H7 (cell line): ENCODE measurements at regions not wholly inside any gene's neighbourhood (a gene's known extent, or its start where the extent isn't known, plus 50 kb on each side); places are given as distances from the start of the nearest gene placed in this dataset.
A peak's percentile ranks its signal among the peaks of the same experiment; 100 is the strongest.

ENCODE experiments used
- DNase-seq: peaks from one replicate; pipeline ENCODE4 v3.0.0; 2012
- H3K27me3 ChIP-seq: 2 replicates; pipeline ENCODE4 v1.6.0; 2011; ENCODE audit warnings: mild to moderate bottlenecking, low read length; ENCODE audit not compliant: control insufficient read depth, insufficient read depth
- H3K36me3 ChIP-seq: replicated peaks from 2 replicates; pipeline ENCODE4 v1.5.1; 2011; ENCODE audit warnings: low read length; ENCODE audit not compliant: control insufficient read depth, insufficient read depth
- H3K4me3 ChIP-seq: 2 replicates; pipeline ENCODE4 v1.5.1; 2011; ENCODE audit warnings: low read depth, mild to moderate bottlenecking, control low read depth, low read length, moderate library complexity; ENCODE audit not compliant: insufficient read depth

GRCh38 chr10:31171402-31172083 is 139.9 kb upstream of the ZNF438 start:
- Histone ChIP-seq H3K4me3 (no peak overlapping the region), H3K27me3 (no peaks in the 10 kb centered on the region), H3K36me3 (no peaks in the 10 kb centered on the region)
- DNase-seq: no peak

GRCh38 chr10:31172925-31173324 is 141.3 kb upstream of the ZNF438 start:
- Histone ChIP-seq H3K27me3 (no peaks in the 10 kb centered on the region), H3K36me3 (no peaks in the 10 kb centered on the region), H3K4me3 (no peak overlapping the region)
- DNase-seq: no peak

GRCh38 chr10:31173752-31174151 is 142.1 kb upstream of the ZNF438 start:
- Histone ChIP-seq H3K36me3 (no peaks in the 10 kb centered on the region), H3K4me3 (no peak overlapping the region), H3K27me3 (no peaks in the 10 kb centered on the region)
- DNase-seq: no peak

- Histone ChIP-seq H3K27me3 (no peaks in the 10 kb centered on the region), H3K4me3 (no peak overlapping the region), H3K36me3 (no peaks in the 10 kb centered on the region)
- no peak for DNase-seq
These were observed 139.8 kb upstream of the ZEB1 start for GRCh38 chr10:31179091-31179680.

GRCh38 chr10:31186225-31187000 is 132.6 kb upstream of the ZEB1 start:
- H3K27me3 ChIP-seq: no peaks in the 10 kb centered on the region
- peak; percentile 71 for DNase-seq
- no peak overlapping the region for H3K4me3 ChIP-seq
- no peaks in the 10 kb centered on the region for H3K36me3 ChIP-seq

- no peaks in the 10 kb centered on the region for H3K27me3 ChIP-seq
- DNase-seq: no peak
- no peak overlapping the region for H3K4me3 ChIP-seq
- no peaks in the 10 kb centered on the region for H3K36me3 ChIP-seq
These were observed 131.8 kb upstream of the ZEB1 start for GRCh38 chr10:31187182-31187581.

GRCh38 chr10:31187607-31188210 is 131.3 kb upstream of the ZEB1 start:
- H3K4me3 ChIP-seq: no peak overlapping the region
- no peak for DNase-seq
- no peaks in the 10 kb centered on the region for H3K27me3 ChIP-seq
- H3K36me3 ChIP-seq: no peaks in the 10 kb centered on the region

- Histone ChIP-seq H3K36me3 (no peaks in the 10 kb centered on the region), H3K4me3 (no peak overlapping the region), H3K27me3 (no peaks in the 10 kb centered on the region)
- DNase-seq: no peak
These were observed 130.1 kb upstream of the ZEB1 start for GRCh38 chr10:31188792-31189406.

- Histone ChIP-seq H3K27me3 (no peaks in the 10 kb centered on the region), H3K4me3 (no peak overlapping the region), H3K36me3 (no peaks in the 10 kb centered on the region)
- DNase-seq: no peak
These were observed 128.5 kb upstream of the ZEB1 start for GRCh38 chr10:31190488-31190887.

GRCh38 chr10:31192475-31192874 is 126.5 kb upstream of the ZEB1 start:
- no peak overlapping the region for H3K4me3 ChIP-seq
- H3K36me3 ChIP-seq: no peaks in the 10 kb centered on the region
- DNase-seq: no peak
- H3K27me3 ChIP-seq: no peaks in the 10 kb centered on the region

GRCh38 chr10:31194986-31195385 is 124.0 kb upstream of the ZEB1 start:
- H3K4me3 ChIP-seq: no peak overlapping the region
- H3K27me3 ChIP-seq: no peaks in the 10 kb centered on the region
- H3K36me3 ChIP-seq: no peaks in the 10 kb centered on the region
- no peak for DNase-seq

GRCh38 chr10:31197886-31198285 is 121.1 kb upstream of the ZEB1 start:
- no peak for DNase-seq
- Histone ChIP-seq H3K27me3 (no peaks in the 10 kb centered on the region), H3K36me3 (no peaks in the 10 kb centered on the region), H3K4me3 (no peak overlapping the region)

- no peak for DNase-seq
- Histone ChIP-seq H3K4me3 (no peak overlapping the region), H3K36me3 (no peaks in the 10 kb centered on the region), H3K27me3 (no peaks in the 10 kb centered on the region)
These were observed 114.9 kb upstream of the ZEB1 start for GRCh38 chr10:31204090-31204489.

GRCh38 chr10:31207636-31208035 is 111.4 kb upstream of the ZEB1 start:
- no peak overlapping the region for H3K4me3 ChIP-seq
- no peak for DNase-seq
- no peaks in the 10 kb centered on the region for H3K27me3 ChIP-seq
- no peaks in the 10 kb centered on the region for H3K36me3 ChIP-seq
